ENCODE measurements at regions not wholly inside any gene's neighbourhood (a gene's known extent, or its start where the extent isn't known, plus 50 kb on each side); places are given as distances from the start of the nearest gene placed in this dataset.

- no peak overlapping the region for H3K27ac ChIP-seq
- intact Hi-C loops (cut with DNase I), result no loop called here
- H3K9me3 ChIP-seq, result no peaks in the 10 kb centered on the region
- H3K36me3 ChIP-seq, result no peaks in the 10 kb centered on the region
- no peaks in the 10 kb centered on the region for H3K4me1 ChIP-seq
- H3K27me3 ChIP-seq, result no peaks in the 10 kb centered on the region
- 74 to 85% methylated on average over 2 of the region's 2 CpGs for WGBS, 2 donors
- no peak for DNase-seq
- TF ChIP-seq CTCF (IDR thresholded peaks at IDR 0.05) (no peak), POLR2A (IDR thresholded peaks at IDR 0.05) (no peak)
- H3K4me3 ChIP-seq, result no peak overlapping the region
Measured at GRCh38 chr3:41064526-41064925, 134.8 kb upstream of the CTNNB1 start.

- Histone ChIP-seq H3K27ac (no peak overlapping the region), H3K36me3 (no peaks in the 10 kb centered on the region), H3K4me1 (no peaks in the 10 kb centered on the region), H3K4me3 (no peak overlapping the region), H3K27me3 (no peaks in the 10 kb centered on the region), H3K9me3 (no peaks in the 10 kb centered on the region)
- WGBS, 2 donors, result 90 to 95% methylated on average over 2 of the region's 2 CpGs
- no peak for DNase-seq
- intact Hi-C loops (cut with DNase I), result no loop called here
- TF ChIP-seq CTCF (IDR thresholded peaks at IDR 0.05) (no peak), POLR2A (IDR thresholded peaks at IDR 0.05) (no peak)
Measured at GRCh38 chr3:41065340-41065739, 134.0 kb upstream of the CTNNB1 start.

GRCh38 chr3:41073190-41073589 is 126.1 kb upstream of the CTNNB1 start:
- WGBS, 2 donors, result 55 to 58% methylated on average over 5 of the region's 5 CpGs
- no peak for TF ChIP-seq POLR2A (IDR thresholded peaks at IDR 0.05)
- TF ChIP-seq CTCF (IDR thresholded peaks at IDR 0.05), result no peak
- no peaks in the 10 kb centered on the region for H3K36me3 ChIP-seq
- no peak overlapping the region for H3K27ac ChIP-seq
- H3K27me3 ChIP-seq, result no peaks in the 10 kb centered on the region
- H3K9me3 ChIP-seq, result no peaks in the 10 kb centered on the region
- no peak for DNase-seq
- H3K4me1 ChIP-seq, result no peaks in the 10 kb centered on the region
- intact Hi-C loops (cut with DNase I), result no loop called here
- H3K4me3 ChIP-seq, result no peak overlapping the region

- no peaks in the 10 kb centered on the region for H3K9me3 ChIP-seq
- H3K4me3 ChIP-seq, result no peak overlapping the region
- H3K36me3 ChIP-seq, result no peaks in the 10 kb centered on the region
- H3K27me3 ChIP-seq, result no peaks in the 10 kb centered on the region
- intact Hi-C loops (cut with DNase I), result no loop called here
- 66 to 68% methylated on average over 7 of the region's 7 CpGs for WGBS, 2 donors
- DNase-seq, result no peak
- H3K4me1 ChIP-seq, result no peaks in the 10 kb centered on the region
- TF ChIP-seq CTCF (IDR thresholded peaks at IDR 0.05) (no peak), POLR2A (IDR thresholded peaks at IDR 0.05) (no peak)
- no peak overlapping the region for H3K27ac ChIP-seq
Measured at GRCh38 chr3:41075975-41076374, 123.3 kb upstream of the CTNNB1 start.

DNA sequence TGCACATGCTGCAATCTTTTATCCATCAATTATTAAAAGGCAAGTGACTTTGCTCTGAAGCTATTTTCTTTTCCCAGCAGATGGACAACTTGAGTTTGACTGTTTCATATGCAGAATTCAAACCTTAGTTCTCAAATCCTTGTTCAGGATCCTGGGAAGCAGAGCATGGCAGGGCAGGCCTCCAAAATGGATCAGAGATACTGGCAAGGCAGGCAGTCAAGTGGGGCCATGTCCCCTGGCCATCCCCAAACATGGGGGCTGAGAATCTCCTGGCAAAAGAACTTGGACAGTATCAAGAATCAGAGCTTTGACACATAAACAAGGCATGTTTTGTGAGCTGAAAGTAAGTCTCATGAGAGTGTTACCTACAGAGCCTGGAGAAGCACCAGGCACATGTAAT is 122.9 kb upstream of the CTNNB1 start:
- no peak for DNase-seq
- no peak overlapping the region for H3K27ac ChIP-seq
- no peaks in the 10 kb centered on the region for H3K4me1 ChIP-seq
- H3K36me3 ChIP-seq, result no peaks in the 10 kb centered on the region
- no peaks in the 10 kb centered on the region for H3K9me3 ChIP-seq
- no peaks in the 10 kb centered on the region for H3K27me3 ChIP-seq
- TF ChIP-seq CTCF (IDR thresholded peaks at IDR 0.05) (no peak), POLR2A (IDR thresholded peaks at IDR 0.05) (no peak)
- no peak overlapping the region for H3K4me3 ChIP-seq
- intact Hi-C loops (cut with DNase I), result no loop called here

Data from esophagus squamous epithelium (tissue), 5 donors.